ENCODE measurements at regions not wholly inside any gene's neighbourhood (a gene's known extent, or its start where the extent isn't known, plus 50 kb on each side); places are given as distances from the start of the nearest gene placed in this dataset.

GRCh38 chr4:186481998-186482790 lies 73.2 kb downstream of the MTNR1A start:
- no peak overlapping the region for H3K27ac Mint-ChIP-seq
- H3K4me1 Mint-ChIP-seq (ENCODE audit: low read depth in 2 of 2): no peaks in the 10 kb centered on the region
- no peak for ATAC-seq
- DNase-seq (ENCODE audit: low spot score): no peak
- peaks cover 4% of the 10 kb centered on the region for H3K9me3 Mint-ChIP-seq
- H3K4me3 Mint-ChIP-seq: no peak overlapping the region
- no peaks in the 10 kb centered on the region for H3K27me3 Mint-ChIP-seq
- H3K36me3 Mint-ChIP-seq: no peaks in the 10 kb centered on the region

- H3K9me3 Mint-ChIP-seq: peaks cover 6% of the 10 kb centered on the region
- H3K36me3 Mint-ChIP-seq: no peaks in the 10 kb centered on the region
- no peaks in the 10 kb centered on the region for H3K27me3 Mint-ChIP-seq
- ATAC-seq (no peak), DNase-seq (ENCODE audit: low spot score) (no peak)
- H3K4me1 Mint-ChIP-seq (ENCODE audit: low read depth in 2 of 2): no peaks in the 10 kb centered on the region
- no peak overlapping the region for H3K27ac Mint-ChIP-seq
- no peak overlapping the region for H3K4me3 Mint-ChIP-seq
Observed at GRCh38 chr4:186475202-186475601, 80.2 kb downstream of the MTNR1A start.

DNA sequence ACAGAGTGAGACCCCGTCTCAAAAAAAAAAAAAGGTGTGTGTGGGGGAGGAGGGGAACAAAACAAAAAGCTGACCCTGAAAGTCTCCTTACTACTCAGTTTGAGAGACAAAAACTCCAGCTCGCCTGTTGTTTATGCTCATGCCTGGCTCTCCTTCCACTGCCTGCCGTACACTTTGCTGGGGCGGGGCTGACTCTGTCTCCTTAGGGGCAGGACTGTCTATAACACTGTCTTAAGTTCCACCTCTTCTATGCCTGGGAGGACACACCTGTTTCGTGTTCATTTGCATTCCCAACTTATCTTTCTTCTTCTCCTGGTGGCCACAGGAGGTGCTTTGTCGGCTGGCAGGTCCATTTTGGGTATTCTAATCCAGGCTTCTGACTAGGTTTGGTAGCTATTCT lies 81.4 kb downstream of the MTNR1A start:
- H3K4me3 Mint-ChIP-seq: no peak overlapping the region
- no peaks in the 10 kb centered on the region for H3K27me3 Mint-ChIP-seq
- no peaks in the 10 kb centered on the region for H3K4me1 Mint-ChIP-seq (ENCODE audit: low read depth in 2 of 2)
- ATAC-seq (no peak), DNase-seq (ENCODE audit: low spot score) (no peak)
- no peaks in the 10 kb centered on the region for H3K36me3 Mint-ChIP-seq
- H3K27ac Mint-ChIP-seq: no peak overlapping the region
- H3K9me3 Mint-ChIP-seq: peaks cover 6% of the 10 kb centered on the region

DNA sequence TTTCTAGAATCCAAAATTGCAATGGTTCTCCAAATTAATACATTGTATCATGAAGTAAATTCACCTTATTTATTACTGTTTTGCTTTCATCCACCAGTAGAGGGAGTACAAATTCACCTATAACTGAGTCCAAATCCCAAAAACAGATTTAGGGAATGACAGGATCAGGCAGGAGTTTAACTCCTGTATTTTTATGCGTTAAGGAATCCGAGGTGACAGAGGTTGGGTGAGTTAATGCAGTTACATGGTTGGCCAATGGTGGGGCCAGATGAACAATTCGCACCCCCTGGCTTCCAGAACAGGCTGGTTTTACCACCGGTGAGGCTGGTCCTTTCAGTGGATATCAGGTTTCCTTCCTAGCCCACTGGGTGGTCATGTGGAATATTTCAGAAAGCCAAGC lies 82.4 kb downstream of the MTNR1A start:
- DNase-seq (ENCODE audit: low spot score) (no peak), ATAC-seq (no peak)
- no peak overlapping the region for H3K4me3 Mint-ChIP-seq
- H3K36me3 Mint-ChIP-seq: no peaks in the 10 kb centered on the region
- no peak overlapping the region for H3K27ac Mint-ChIP-seq
- no peaks in the 10 kb centered on the region for H3K4me1 Mint-ChIP-seq (ENCODE audit: low read depth in 2 of 2)
- H3K27me3 Mint-ChIP-seq: no peaks in the 10 kb centered on the region
- peaks cover 6% of the 10 kb centered on the region for H3K9me3 Mint-ChIP-seq

- H3K4me1 Mint-ChIP-seq (ENCODE audit: low read depth in 2 of 2): no peaks in the 10 kb centered on the region
- H3K4me3 Mint-ChIP-seq: no peak overlapping the region
- H3K27ac Mint-ChIP-seq: no peak overlapping the region
- no peak for ATAC-seq
- no peaks in the 10 kb centered on the region for H3K36me3 Mint-ChIP-seq
- H3K27me3 Mint-ChIP-seq: no peaks in the 10 kb centered on the region
- peaks cover 6% of the 10 kb centered on the region for H3K9me3 Mint-ChIP-seq
- DNase-seq (ENCODE audit: low spot score): no peak
Observed at GRCh38 chr4:186471441-186471840, 83.9 kb downstream of the MTNR1A start.

DNA sequence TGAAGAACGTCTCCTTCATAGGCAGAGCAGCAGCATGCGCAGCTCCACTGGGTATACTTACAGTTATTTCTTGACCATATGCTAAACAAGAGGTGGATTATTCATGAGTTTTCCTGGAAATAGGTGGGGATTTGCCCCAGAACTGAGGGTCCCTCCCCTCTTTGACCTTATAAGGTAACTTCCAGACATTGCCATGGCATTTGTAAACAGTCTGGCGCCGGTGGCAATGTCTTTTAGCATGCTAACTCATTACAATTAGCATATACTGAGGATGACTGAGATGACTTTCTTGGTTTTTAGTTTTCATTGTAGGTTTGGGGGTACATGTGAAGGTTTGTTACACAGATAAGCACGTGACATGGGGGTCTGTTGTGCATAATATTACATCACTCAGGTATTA lies 97.3 kb downstream of the MTNR1A start:
- Mint-ChIP-seq H3K9me3 (peaks cover 10% of the 10 kb centered on the region), H3K4me3 (no peak overlapping the region), H3K27ac (no peak overlapping the region), H3K4me1 (ENCODE audit: low read depth in 2 of 2) (no peaks in the 10 kb centered on the region), H3K27me3 (no peaks in the 10 kb centered on the region), H3K36me3 (no peaks in the 10 kb centered on the region)
- ATAC-seq: no peak
- no peak for DNase-seq (ENCODE audit: low spot score)

GRCh38 chr4:186451982-186452381 lies 103.4 kb downstream of the MTNR1A start:
- H3K27me3 Mint-ChIP-seq: no peaks in the 10 kb centered on the region
- no peak for DNase-seq (ENCODE audit: low spot score)
- ATAC-seq: no peak
- no peaks in the 10 kb centered on the region for H3K4me1 Mint-ChIP-seq (ENCODE audit: low read depth in 2 of 2)
- H3K36me3 Mint-ChIP-seq: peaks cover 4% of the 10 kb centered on the region
- no peak overlapping the region for H3K4me3 Mint-ChIP-seq
- H3K9me3 Mint-ChIP-seq: peaks cover 32% of the 10 kb centered on the region
- H3K27ac Mint-ChIP-seq: no peak overlapping the region

DNA sequence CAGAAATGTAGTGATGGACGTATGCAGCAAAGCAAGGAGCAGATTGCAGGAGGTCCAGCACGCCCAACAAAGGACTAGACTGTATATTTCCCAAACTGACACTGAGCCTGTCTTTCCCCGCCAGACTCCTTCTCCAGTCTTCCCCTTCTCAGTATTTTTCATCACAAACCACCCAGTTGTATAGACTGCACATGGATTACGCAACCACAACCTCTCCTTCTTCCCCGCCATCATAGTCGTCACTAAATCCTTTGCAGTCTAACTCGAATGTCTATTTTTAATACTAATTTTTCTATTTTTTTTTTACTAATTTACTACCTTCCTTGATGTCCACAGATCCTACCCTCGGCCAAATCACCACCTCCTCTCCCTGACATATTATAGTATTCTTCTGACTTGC lies 105.4 kb downstream of the MTNR1A start:
- no peak overlapping the region for H3K27ac Mint-ChIP-seq
- H3K27me3 Mint-ChIP-seq: no peaks in the 10 kb centered on the region
- no peaks in the 10 kb centered on the region for H3K4me1 Mint-ChIP-seq (ENCODE audit: low read depth in 2 of 2)
- no peak for ATAC-seq
- H3K4me3 Mint-ChIP-seq: no peak overlapping the region
- H3K9me3 Mint-ChIP-seq: peaks cover 33% of the 10 kb centered on the region
- DNase-seq (ENCODE audit: low spot score): no peak
- peaks cover 4% of the 10 kb centered on the region for H3K36me3 Mint-ChIP-seq

- Mint-ChIP-seq H3K27me3 (no peaks in the 10 kb centered on the region), H3K27ac (no peak overlapping the region), H3K36me3 (no peaks in the 10 kb centered on the region), H3K9me3 (peaks cover 10% of the 10 kb centered on the region), H3K4me1 (ENCODE audit: low read depth in 2 of 2) (no peaks in the 10 kb centered on the region), H3K4me3 (no peak overlapping the region)
- no peak for DNase-seq (ENCODE audit: low spot score)
- no peak for ATAC-seq
Observed at GRCh38 chr4:186445040-186445439, 110.3 kb downstream of the MTNR1A start.

GRCh38 chr4:186441502-186441901 lies 113.9 kb downstream of the MTNR1A start:
- DNase-seq (ENCODE audit: low spot score) (no peak), ATAC-seq (no peak)
- Mint-ChIP-seq H3K4me1 (ENCODE audit: low read depth in 2 of 2) (no peaks in the 10 kb centered on the region), H3K9me3 (peaks cover 14% of the 10 kb centered on the region), H3K27me3 (no peaks in the 10 kb centered on the region), H3K27ac (no peak overlapping the region), H3K36me3 (no peaks in the 10 kb centered on the region), H3K4me3 (no peak overlapping the region)

GRCh38 chr4:186428481-186428880 lies 126.9 kb downstream of the MTNR1A start:
- DNase-seq (ENCODE audit: low spot score): no peak
- no peaks in the 10 kb centered on the region for H3K4me1 Mint-ChIP-seq (ENCODE audit: low read depth in 2 of 2)
- H3K27ac Mint-ChIP-seq: no peak overlapping the region
- no peaks in the 10 kb centered on the region for H3K9me3 Mint-ChIP-seq
- no peak for ATAC-seq
- H3K27me3 Mint-ChIP-seq: no peaks in the 10 kb centered on the region
- no peaks in the 10 kb centered on the region for H3K36me3 Mint-ChIP-seq
- no peak overlapping the region for H3K4me3 Mint-ChIP-seq

DNA sequence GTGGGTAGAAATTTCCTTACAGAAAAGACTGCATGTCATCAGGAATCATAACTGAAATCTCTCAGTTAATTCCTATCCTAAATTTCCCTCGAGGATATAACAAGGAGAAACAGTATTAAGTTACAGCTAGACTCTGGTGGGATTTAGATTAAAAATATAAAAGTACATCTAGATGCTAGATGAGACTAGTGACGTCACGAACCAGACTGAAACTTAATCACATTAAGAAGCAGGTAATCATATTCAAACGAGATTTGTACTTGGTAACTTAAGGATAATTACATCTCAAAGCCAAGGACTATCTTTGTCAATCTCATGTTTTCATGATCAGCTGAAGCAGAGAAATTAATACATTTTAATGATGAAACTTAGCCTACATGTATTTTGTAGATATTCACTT lies 130.6 kb downstream of the MTNR1A start:
- no peak for DNase-seq (ENCODE audit: low spot score)
- peaks cover 0 to 4% of the 10 kb centered on the region in 2 donors for H3K27me3 Mint-ChIP-seq
- ATAC-seq: no peak

DNA sequence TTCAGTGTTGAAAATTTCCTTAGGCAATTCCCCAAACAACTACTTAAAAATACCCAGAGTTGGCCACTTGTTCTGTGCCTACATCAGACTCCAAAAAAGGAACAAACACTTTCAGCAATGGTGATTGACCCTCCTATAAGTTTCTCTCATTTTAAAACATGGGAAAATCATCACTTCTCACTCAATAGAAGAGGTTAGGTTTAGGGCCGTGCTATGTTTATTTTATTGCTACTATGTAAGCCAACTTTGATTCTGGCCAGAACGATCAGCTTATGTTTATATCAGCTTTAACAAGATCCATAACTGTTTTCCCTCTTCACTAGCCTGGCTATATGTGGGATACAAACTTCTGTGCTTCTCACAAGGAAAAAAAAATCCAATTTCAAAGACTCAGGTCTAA lies 133.1 kb downstream of the MTNR1A start:
- Mint-ChIP-seq H3K27ac (no peak overlapping the region), H3K4me1 (ENCODE audit: low read depth in 2 of 2) (no peaks in the 10 kb centered on the region), H3K9me3 (no peaks in the 10 kb centered on the region), H3K27me3 (peaks cover 0 to 15% of the 10 kb centered on the region in 2 donors), H3K4me3 (no peak overlapping the region), H3K36me3 (no peaks in the 10 kb centered on the region)
- ATAC-seq (no peak), DNase-seq (ENCODE audit: low spot score) (no peak)

More for the DNA sequence above, 130.6 kb downstream of the MTNR1A start:
- H3K27ac Mint-ChIP-seq: no peak overlapping the region
- no peak overlapping the region for H3K4me3 Mint-ChIP-seq
- H3K9me3 Mint-ChIP-seq: no peaks in the 10 kb centered on the region
- H3K36me3 Mint-ChIP-seq: no peaks in the 10 kb centered on the region
- no peaks in the 10 kb centered on the region for H3K4me1 Mint-ChIP-seq (ENCODE audit: low read depth in 2 of 2)

DNA sequence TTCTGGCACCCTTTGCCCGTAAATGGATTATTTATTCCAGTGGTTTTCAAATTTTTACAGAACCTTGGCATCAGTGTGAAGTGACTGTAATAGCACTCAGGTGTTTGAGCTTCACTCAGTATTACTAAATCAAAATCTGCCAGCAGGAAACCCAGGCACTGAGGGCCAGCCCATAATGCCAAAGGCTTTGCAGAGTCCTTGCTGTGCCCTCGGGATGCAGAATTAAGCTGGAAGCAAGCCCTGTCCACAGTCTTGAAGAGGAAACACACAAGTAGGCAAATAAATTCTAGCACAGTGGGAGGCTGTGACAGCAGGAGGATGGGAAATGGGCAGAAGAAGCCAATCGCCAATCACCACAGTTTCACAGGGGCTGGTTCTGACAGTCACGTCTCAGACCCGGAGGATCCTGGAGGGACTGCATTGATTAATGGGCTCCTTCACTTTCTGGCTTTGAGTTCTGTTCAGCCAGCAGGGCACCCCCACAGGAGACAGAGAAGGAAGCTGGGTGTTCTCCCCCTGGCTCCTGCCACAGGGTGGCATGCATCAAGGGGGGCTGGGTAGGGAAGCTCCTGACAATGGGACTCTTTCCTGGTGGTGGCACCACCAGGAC lies 138.8 kb downstream of the MTNR1A start:
- ATAC-seq: peak in 1 of 2 donors; percentile 36
- Mint-ChIP-seq H3K4me3 (no peak overlapping the region), H3K27ac (no peak overlapping the region), H3K27me3 (peaks cover 0 to 15% of the 10 kb centered on the region in 2 donors), H3K9me3 (no peaks in the 10 kb centered on the region), H3K4me1 (ENCODE audit: low read depth in 2 of 2) (no peaks in the 10 kb centered on the region), H3K36me3 (no peaks in the 10 kb centered on the region)
- DNase-seq (ENCODE audit: low spot score): no peak

Data from natural killer cell treated with Interleukin-12 subunit alpha and Interleukin-12 subunit beta and Interleukin-15 and Interleukin-18, amount 100 ng/mL, for 72 hours (primary cell).